SU-DHL-6 (cell line): ENCODE measurements at regions not wholly inside any gene's neighbourhood (a gene's known extent, or its start where the extent isn't known, plus 50 kb on each side); places are given as distances from the start of the nearest gene placed in this dataset.

Source experiments
- H2AFZ ChIP-seq: fragments of 200-600 bp; sonication (generic); 2 replicates; pipeline ENCODE4 v1.6.1; 2014; ENCODE audit warnings: low read depth, mild to moderate bottlenecking, moderate library complexity, mixed read lengths, antibody characterized with exemption, low read length; ENCODE audit not compliant: severe bottlenecking
- H3F3A ChIP-seq: fragments of 200-600 bp; shearing (Covaris generic); 2 replicates; pipeline ENCODE4 v1.6.0; 2016; ENCODE audit warnings: antibody characterized with exemption, mild to moderate bottlenecking; ENCODE audit not compliant: insufficient read depth
- H3K27ac ChIP-seq: fragments of 200-600 bp; sonication (generic); 2 replicates; pipeline ENCODE4 v1.5.1; 2016; ENCODE audit warnings: low read depth, mild to moderate bottlenecking, low read length, moderate library complexity, mixed read lengths
- H3K27me3 ChIP-seq: fragments of 200-600 bp; sonication (generic), shearing (Covaris generic); 2 replicates; pipeline ENCODE4 v1.6.0; 2014; ENCODE audit warnings: mild to moderate bottlenecking, low read length
- H3K36me3 ChIP-seq: fragments of 200-600 bp; sonication (generic); 2 replicates; pipeline ENCODE4 v1.6.1; 2014; ENCODE audit warnings: mild to moderate bottlenecking, low read length, mixed read lengths
- H3K4me2 ChIP-seq: fragments of 300-600, 200-600 bp; shearing (Covaris generic), sonication (generic); 2 replicates; pipeline ENCODE4 v1.6.0; 2014; ENCODE audit warnings: low read length, low read depth, mild to moderate bottlenecking; ENCODE audit not compliant: poor library complexity, severe bottlenecking
- H3K4me3 ChIP-seq: fragments of 200-600 bp; sonication (generic); 2 replicates; pipeline ENCODE4 v1.5.1; 2014; ENCODE audit warnings: antibody characterized with exemption, low read length, mild to moderate bottlenecking, mixed read lengths; ENCODE audit not compliant: insufficient read depth, poor library complexity, severe bottlenecking
- H3K79me2 ChIP-seq: fragments of 200-600 bp; sonication (generic); 2 replicates; pipeline ENCODE4 v1.6.1; 2014; ENCODE audit warnings: mild to moderate bottlenecking, low read length, moderate library complexity; ENCODE audit not compliant: insufficient read depth
- H3K9ac ChIP-seq: fragments of 200-600 bp; sonication (generic); 2 replicates; pipeline ENCODE4 v1.7.0; 2014; ENCODE audit warnings: mild to moderate bottlenecking, low read length
- H3K9me2 ChIP-seq: fragments of 200-600 bp; sonication (generic); replicated peaks from 2 replicates; pipeline ENCODE4 v1.6.1; 2014; ENCODE audit warnings: low read length; ENCODE audit not compliant: insufficient read depth
- H3K9me3 ChIP-seq: fragments of 200-600 bp; sonication (generic); 2 replicates; pipeline ENCODE4 v1.6.1; 2014; ENCODE audit warnings: low read length, mixed read lengths; ENCODE audit not compliant: insufficient read depth
- H4K20me1 ChIP-seq: fragments of 200-600 bp; sonication (generic); 2 replicates; pipeline ENCODE4 v1.6.1; 2014; ENCODE audit warnings: low read depth, mild to moderate bottlenecking, antibody characterized with exemption, low read length, moderate library complexity, mixed read lengths
- CTCF ChIP-seq: fragments of 200-600 bp; sonication (generic); IDR thresholded peaks from one replicate; pipeline ENCODE4 v1.5.1; 2017; ENCODE audit warnings: antibody characterized with exemption, mild to moderate bottlenecking, low read length, moderate library complexity; ENCODE audit not compliant: insufficient read depth, poor library complexity, severe bottlenecking
- EZH2phosphoT487 ChIP-seq: fragments of 200-600 bp; sonication (generic), shearing (Covaris generic); conservative IDR thresholded peaks from 2 replicates; pipeline ENCODE4 v1.6.1; 2018; ENCODE audit warnings: mild to moderate bottlenecking, antibody characterized with exemption, low read length, moderate library complexity, mixed read lengths

- no peaks in the 10 kb centered on the region for H3K27me3 ChIP-seq
- H4K20me1 ChIP-seq, result no peaks in the 10 kb centered on the region
- H3K9me2 ChIP-seq, result no peaks in the 10 kb centered on the region
- H3K36me3 ChIP-seq, result no peaks in the 10 kb centered on the region
- no peaks in the 10 kb centered on the region for H3K79me2 ChIP-seq
- H3K4me2 ChIP-seq, result no peak overlapping the region
- no peaks in the 10 kb centered on the region for H3K9me3 ChIP-seq
- no peak overlapping the region for H3K27ac ChIP-seq
- H2AFZ ChIP-seq, result no peak overlapping the region
- TF ChIP-seq EZH2phosphoT487 (no peak), CTCF (no peak)
- H3K4me3 ChIP-seq, result no peak overlapping the region
- no peak overlapping the region for H3K9ac ChIP-seq
- H3F3A ChIP-seq, result no peaks in the 10 kb centered on the region
Measured at GRCh38 chr5:159735749-159736660, 180.3 kb upstream of the ADRA1B start.

GRCh38 chr5:159736844-159737243 is 179.4 kb upstream of the ADRA1B start:
- H3K4me2 ChIP-seq, result no peak overlapping the region

GRCh38 chr5:159737263-159737662 is 179.0 kb upstream of the ADRA1B start:
- Histone ChIP-seq H3K79me2 (no peaks in the 10 kb centered on the region), H3K4me3 (no peak overlapping the region), H3K36me3 (no peaks in the 10 kb centered on the region), H3K4me2 (no peak overlapping the region), H3K9ac (no peak overlapping the region), H3K27ac (no peak overlapping the region), H3K27me3 (no peaks in the 10 kb centered on the region), H3K9me3 (no peaks in the 10 kb centered on the region), H3K9me2 (no peaks in the 10 kb centered on the region), H4K20me1 (no peaks in the 10 kb centered on the region), H2AFZ (no peak overlapping the region), H3F3A (no peaks in the 10 kb centered on the region)
- TF ChIP-seq CTCF (no peak), EZH2phosphoT487 (no peak)

More at GRCh38 chr5:159736844-159737243, 179.4 kb upstream of the ADRA1B start:
- no peak overlapping the region for H3K27ac ChIP-seq
- TF ChIP-seq CTCF (no peak), EZH2phosphoT487 (no peak)
- no peak overlapping the region for H3K9ac ChIP-seq
- H3F3A ChIP-seq, result no peaks in the 10 kb centered on the region
- no peaks in the 10 kb centered on the region for H3K9me3 ChIP-seq
- no peak overlapping the region for H3K4me3 ChIP-seq
- no peak overlapping the region for H2AFZ ChIP-seq
- no peaks in the 10 kb centered on the region for H4K20me1 ChIP-seq
- H3K27me3 ChIP-seq, result no peaks in the 10 kb centered on the region
- H3K79me2 ChIP-seq, result no peaks in the 10 kb centered on the region
- no peaks in the 10 kb centered on the region for H3K36me3 ChIP-seq
- H3K9me2 ChIP-seq, result no peaks in the 10 kb centered on the region
